Astrocyte (in vitro differentiated cells and primary cell): ENCODE measurements at regions not wholly inside any gene's neighbourhood (a gene's known extent, or its start where the extent isn't known, plus 50 kb on each side); places are given as distances from the start of the nearest gene placed in this dataset.
"Not testable (repeated sequence)": the region's sequence is repeated elsewhere in the genome, so short reads cannot be mapped to it uniquely, and the experiment has no call there.

Source experiments
- DNase-seq: peaks from one replicate; pipeline ENCODE4 v3.0.0-alpha.2; 2010; ENCODE audit warnings: low read depth
- FAIRE-seq: peaks from 2 replicates; lab custom pipeline; 2011; peaks lifted over from hg19 to GRCh38; lab: Jason Lieb, UNC
- H2AFZ ChIP-seq: 2 replicates; pipeline ENCODE4 v1.6.0; 2012; ENCODE audit warnings: low read depth, low read length, inconsistent platforms
- H3K27ac ChIP-seq: 2 replicates; pipeline ENCODE4 v1.5.1; 2011; ENCODE audit warnings: low read depth, low read length, inconsistent platforms
- H3K27me3 ChIP-seq: 2 replicates; pipeline ENCODE4 v1.6.0; 2011; ENCODE audit warnings: low read length, inconsistent platforms; ENCODE audit not compliant: insufficient read depth
- H3K36me3 ChIP-seq: 2 replicates; pipeline ENCODE4 v1.5.1; 2011; ENCODE audit warnings: low read length, inconsistent platforms; ENCODE audit not compliant: insufficient read depth
- H3K4me1 ChIP-seq: 2 replicates; pipeline ENCODE4 v1.5.1; 2011; ENCODE audit warnings: low read length, inconsistent platforms; ENCODE audit not compliant: insufficient read depth
- H3K4me2 ChIP-seq: 2 replicates; pipeline ENCODE4 v1.6.0; 2012; ENCODE audit warnings: low read length, inconsistent platforms
- H3K4me3 ChIP-seq: 2 replicates; pipeline ENCODE4 v1.5.1; 2011; ENCODE audit warnings: low read depth, mild to moderate bottlenecking, low read length, inconsistent platforms; ENCODE audit not compliant: insufficient read depth
- H3K79me2 ChIP-seq: 2 replicates; pipeline ENCODE4 v1.6.0; 2012; ENCODE audit warnings: mild to moderate bottlenecking, low read length, inconsistent platforms; ENCODE audit not compliant: insufficient read depth
- H3K9ac ChIP-seq: 2 replicates; pipeline ENCODE4 v1.6.0; 2012; ENCODE audit warnings: mild to moderate bottlenecking, low read length, inconsistent platforms
- H3K9me3 ChIP-seq: 2 replicates; pipeline ENCODE4 v1.5.1; 2012; ENCODE audit warnings: low read depth, mild to moderate bottlenecking, low read length, inconsistent platforms; ENCODE audit not compliant: insufficient read depth
- H4K20me1 ChIP-seq: 2 replicates; pipeline ENCODE4 v1.6.0; 2012; ENCODE audit warnings: low read length, inconsistent platforms; ENCODE audit not compliant: insufficient read depth
- H3K27ac Mint-ChIP-seq: one replicate; pipeline ENCODE4 v1.8.0; 2021; ENCODE audit warnings: mild to moderate bottlenecking, mixed read lengths; ENCODE audit not compliant: unreplicated experiment
- H3K27me3 Mint-ChIP-seq: one replicate; pipeline ENCODE4 v1.8.0; 2021; ENCODE audit warnings: low read depth, mixed read lengths; ENCODE audit not compliant: unreplicated experiment
- H3K36me3 Mint-ChIP-seq: one replicate; pipeline ENCODE4 v1.8.0; 2021; ENCODE audit warnings: low read depth, mixed read lengths; ENCODE audit not compliant: unreplicated experiment
- H3K4me1 Mint-ChIP-seq: one replicate; pipeline ENCODE4 v1.8.0; 2021; ENCODE audit warnings: low read depth, mixed read lengths; ENCODE audit not compliant: unreplicated experiment
- H3K4me3 Mint-ChIP-seq: one replicate; pipeline ENCODE4 v1.8.0; 2021; ENCODE audit warnings: mild to moderate bottlenecking, moderate library complexity, mixed read lengths; ENCODE audit not compliant: unreplicated experiment
- H3K9me3 Mint-ChIP-seq: one replicate; pipeline ENCODE4 v1.8.0; 2021; ENCODE audit warnings: mild to moderate bottlenecking, mixed read lengths; ENCODE audit not compliant: unreplicated experiment
- EZH2 ChIP-seq: IDR thresholded peaks from 2 replicates; pipeline ENCODE4 v1.6.1; 2012; ENCODE audit warnings: mild to moderate bottlenecking, low read length, inconsistent platforms; ENCODE audit not compliant: insufficient read depth
- TF ChIP-seq, protein P1 (sequence below): IDR thresholded peaks from 2 replicates; pipeline ENCODE4 v1.5.1; 2011; ENCODE audit warnings: low read depth, mild to moderate bottlenecking, inconsistent platforms, low read length, moderate library complexity; ENCODE audit not compliant: insufficient read depth

GRCh38 chr4:112085156-112086035 lies 59.9 kb upstream of the FAM241A start:
- no peak for FAIRE-seq
- no peak overlapping the region for H3K4me3 Mint-ChIP-seq
- TF ChIP-seq, protein P1, sequence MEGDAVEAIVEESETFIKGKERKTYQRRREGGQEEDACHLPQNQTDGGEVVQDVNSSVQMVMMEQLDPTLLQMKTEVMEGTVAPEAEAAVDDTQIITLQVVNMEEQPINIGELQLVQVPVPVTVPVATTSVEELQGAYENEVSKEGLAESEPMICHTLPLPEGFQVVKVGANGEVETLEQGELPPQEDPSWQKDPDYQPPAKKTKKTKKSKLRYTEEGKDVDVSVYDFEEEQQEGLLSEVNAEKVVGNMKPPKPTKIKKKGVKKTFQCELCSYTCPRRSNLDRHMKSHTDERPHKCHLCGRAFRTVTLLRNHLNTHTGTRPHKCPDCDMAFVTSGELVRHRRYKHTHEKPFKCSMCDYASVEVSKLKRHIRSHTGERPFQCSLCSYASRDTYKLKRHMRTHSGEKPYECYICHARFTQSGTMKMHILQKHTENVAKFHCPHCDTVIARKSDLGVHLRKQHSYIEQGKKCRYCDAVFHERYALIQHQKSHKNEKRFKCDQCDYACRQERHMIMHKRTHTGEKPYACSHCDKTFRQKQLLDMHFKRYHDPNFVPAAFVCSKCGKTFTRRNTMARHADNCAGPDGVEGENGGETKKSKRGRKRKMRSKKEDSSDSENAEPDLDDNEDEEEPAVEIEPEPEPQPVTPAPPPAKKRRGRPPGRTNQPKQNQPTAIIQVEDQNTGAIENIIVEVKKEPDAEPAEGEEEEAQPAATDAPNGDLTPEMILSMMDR = no peak
- no peak for TF ChIP-seq EZH2

GRCh38 chr4:112086036-112086434 lies 59.2 kb upstream of the FAM241A start:
- Mint-ChIP-seq H3K4me3 (no peak overlapping the region), H3K9me3 (no peaks in the 10 kb centered on the region), H3K4me1 (peaks cover 20% of the 10 kb centered on the region), H3K27me3 (no peaks in the 10 kb centered on the region), H3K36me3 (no peaks in the 10 kb centered on the region), H3K27ac (no peak overlapping the region)
- Histone ChIP-seq H3K27me3 (no peaks in the 10 kb centered on the region), H2AFZ (no peak overlapping the region), H4K20me1 (no peaks in the 10 kb centered on the region), H3K4me2 (no peak overlapping the region), H3K27ac (no peak overlapping the region), H3K36me3 (no peaks in the 10 kb centered on the region), H3K4me1 (peaks cover 20% of the 10 kb centered on the region), H3K4me3 (no peak overlapping the region), H3K9ac (no peak overlapping the region), H3K79me2 (no peaks in the 10 kb centered on the region), H3K9me3 (no peaks in the 10 kb centered on the region)
- TF ChIP-seq, protein P1 = no peak
- no peak for TF ChIP-seq EZH2
- DNase-seq = no peak
- FAIRE-seq = no peak

More at GRCh38 chr4:112085156-112086035, 59.9 kb upstream of the FAM241A start:
- Mint-ChIP-seq H3K9me3 (no peaks in the 10 kb centered on the region), H3K4me1 (peaks cover 20% of the 10 kb centered on the region), H3K27me3 (no peaks in the 10 kb centered on the region), H3K36me3 (no peaks in the 10 kb centered on the region), H3K27ac (no peak overlapping the region)
- Histone ChIP-seq H3K36me3 (no peaks in the 10 kb centered on the region), H3K9ac (no peak overlapping the region), H3K9me3 (no peaks in the 10 kb centered on the region), H3K27ac (no peak overlapping the region), H3K4me3 (no peak overlapping the region), H3K4me2 (no peak overlapping the region), H3K4me1 (peaks cover 20% of the 10 kb centered on the region), H3K27me3 (no peaks in the 10 kb centered on the region), H2AFZ (no peak overlapping the region), H3K79me2 (no peaks in the 10 kb centered on the region), H4K20me1 (no peaks in the 10 kb centered on the region)
- DNase-seq = no peak

- not testable (repeated sequence) for H3K27me3 ChIP-seq, H3K9me3 Mint-ChIP-seq, H3K27ac ChIP-seq, H4K20me1 ChIP-seq, H3K36me3 Mint-ChIP-seq, H3K79me2 ChIP-seq, H2AFZ ChIP-seq, DNase-seq, FAIRE-seq, H3K4me3 ChIP-seq, H3K9ac ChIP-seq, H3K36me3 ChIP-seq, H3K4me3 Mint-ChIP-seq, H3K9me3 ChIP-seq, H3K27ac Mint-ChIP-seq, H3K27me3 Mint-ChIP-seq, H3K4me2 ChIP-seq
- H3K4me1 Mint-ChIP-seq = peaks cover 20% of the 10 kb centered on the region
- peaks cover 20% of the 10 kb centered on the region for H3K4me1 ChIP-seq
These were observed 58.6 kb upstream of the FAM241A start for GRCh38 chr4:112086661-112087060.

GRCh38 chr4:112092330-112092729 lies 52.9 kb upstream of the FAM241A start:
- H2AFZ ChIP-seq, H4K20me1 ChIP-seq, H3K4me3 Mint-ChIP-seq, H3K27me3 ChIP-seq, H3K4me1 ChIP-seq, FAIRE-seq, H3K9me3 ChIP-seq, H3K9ac ChIP-seq, H3K79me2 ChIP-seq, H3K36me3 Mint-ChIP-seq, H3K9me3 Mint-ChIP-seq, DNase-seq, H3K4me2 ChIP-seq, H3K4me3 ChIP-seq, H3K4me1 Mint-ChIP-seq, H3K27ac ChIP-seq, H3K27me3 Mint-ChIP-seq, H3K27ac Mint-ChIP-seq, H3K36me3 ChIP-seq: not testable (repeated sequence)
